Smooth muscle cell (in vitro differentiated cells): ENCODE measurements at regions not wholly inside any gene's neighbourhood (a gene's known extent, or its start where the extent isn't known, plus 50 kb on each side); places are given as distances from the start of the nearest gene placed in this dataset.
"Not testable (repeated sequence)": the region's sequence is repeated elsewhere in the genome, so short reads cannot be mapped to it uniquely, and the experiment has no call there.

Source experiments
- DNase-seq: peaks from one replicate; lab custom pipeline; 2025; ENCODE audit not compliant: unreplicated experiment; lab: John Stamatoyannopoulos, UW
- H2AFZ ChIP-seq: fragments of 200-600 bp; sonication (generic); 2 replicates; pipeline ENCODE4 v1.6.0; 2016; ENCODE audit warnings: antibody characterized with exemption, low read depth, mild to moderate bottlenecking
- H3F3A ChIP-seq: fragments of 200-600 bp; sonication (generic); 2 replicates; pipeline ENCODE4 v1.6.0; 2017; ENCODE audit warnings: antibody characterized with exemption, low read depth
- H3K27ac ChIP-seq: fragments of 200-600 bp; sonication (generic); 2 replicates; pipeline ENCODE4 v1.5.1; 2016; ENCODE audit warnings: low read depth, mild to moderate bottlenecking
- H3K27me3 ChIP-seq: fragments of 200-600 bp; sonication (generic); 2 replicates; pipeline ENCODE4 v1.6.1; 2016; ENCODE audit warnings: low read depth, mild to moderate bottlenecking
- H3K36me3 ChIP-seq: fragments of 200-600 bp; sonication (generic); 2 replicates; pipeline ENCODE4 v1.5.1; 2016; ENCODE audit warnings: low read depth
- H3K4me1 ChIP-seq: fragments of 200-600 bp; sonication (generic); 2 replicates; pipeline ENCODE4 v1.5.1; 2016; ENCODE audit warnings: low read depth
- H3K4me2 ChIP-seq: fragments of 200-600 bp; sonication (generic); 2 replicates; pipeline ENCODE4 v1.6.0; 2016; ENCODE audit warnings: mild to moderate bottlenecking
- H3K4me3 ChIP-seq: fragments of 200-600 bp; sonication (generic); 2 replicates; pipeline ENCODE4 v1.5.1; 2016; ENCODE audit warnings: mild to moderate bottlenecking
- H3K79me2 ChIP-seq: fragments of 200-600 bp; sonication (generic); 2 replicates; pipeline ENCODE4 v1.6.0; 2016; ENCODE audit warnings: low read depth, mild to moderate bottlenecking
- H3K9ac ChIP-seq: fragments of 200-600 bp; sonication (generic); 2 replicates; pipeline ENCODE4 v1.6.0; 2016; ENCODE audit warnings: low read depth
- H3K9me3 ChIP-seq: fragments of 200-600 bp; sonication (generic); replicated peaks from 2 replicates; pipeline ENCODE4 v1.5.1; 2016; ENCODE audit warnings: low read depth
- H4K20me1 ChIP-seq: fragments of 200-600 bp; sonication (generic); 2 replicates; pipeline ENCODE4 v1.6.0; 2016; ENCODE audit warnings: low read depth
- WGBS: methylation state at CpG from one replicate; pipeline ENCODE4 v1.1.7; 2016; ENCODE audit warnings: low lambda C conversion rate; 5-methylcytosine and 5-hydroxymethylcytosine counted together
- TF ChIP-seq, protein P1 (sequence below): fragments of 200-600 bp; sonication (generic); IDR thresholded peaks from 2 replicates; pipeline ENCODE4 v1.5.1; 2017; ENCODE audit warnings: borderline replicate concordance, mild to moderate bottlenecking, antibody characterized with exemption; ENCODE audit not compliant: insufficient read depth, poor library complexity, severe bottlenecking

- Histone ChIP-seq H3K27ac (no peak overlapping the region), H3F3A (no peaks in the 10 kb centered on the region), H3K36me3 (no peaks in the 10 kb centered on the region), H3K79me2 (no peaks in the 10 kb centered on the region), H3K27me3 (no peaks in the 10 kb centered on the region), H2AFZ (no peak overlapping the region), H3K4me2 (no peak overlapping the region), H3K9ac (no peak overlapping the region), H4K20me1 (no peaks in the 10 kb centered on the region), H3K4me3 (no peak overlapping the region), H3K4me1 (peaks cover 18% of the 10 kb centered on the region), H3K9me3 (no peaks in the 10 kb centered on the region)
- DNase-seq = no peak
- WGBS = 98% methylated on average over 5 of the region's 5 CpGs
- TF ChIP-seq, protein P1, sequence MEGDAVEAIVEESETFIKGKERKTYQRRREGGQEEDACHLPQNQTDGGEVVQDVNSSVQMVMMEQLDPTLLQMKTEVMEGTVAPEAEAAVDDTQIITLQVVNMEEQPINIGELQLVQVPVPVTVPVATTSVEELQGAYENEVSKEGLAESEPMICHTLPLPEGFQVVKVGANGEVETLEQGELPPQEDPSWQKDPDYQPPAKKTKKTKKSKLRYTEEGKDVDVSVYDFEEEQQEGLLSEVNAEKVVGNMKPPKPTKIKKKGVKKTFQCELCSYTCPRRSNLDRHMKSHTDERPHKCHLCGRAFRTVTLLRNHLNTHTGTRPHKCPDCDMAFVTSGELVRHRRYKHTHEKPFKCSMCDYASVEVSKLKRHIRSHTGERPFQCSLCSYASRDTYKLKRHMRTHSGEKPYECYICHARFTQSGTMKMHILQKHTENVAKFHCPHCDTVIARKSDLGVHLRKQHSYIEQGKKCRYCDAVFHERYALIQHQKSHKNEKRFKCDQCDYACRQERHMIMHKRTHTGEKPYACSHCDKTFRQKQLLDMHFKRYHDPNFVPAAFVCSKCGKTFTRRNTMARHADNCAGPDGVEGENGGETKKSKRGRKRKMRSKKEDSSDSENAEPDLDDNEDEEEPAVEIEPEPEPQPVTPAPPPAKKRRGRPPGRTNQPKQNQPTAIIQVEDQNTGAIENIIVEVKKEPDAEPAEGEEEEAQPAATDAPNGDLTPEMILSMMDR = no peak
Observed at GRCh38 chr20:51945881-51946280, 143.6 kb upstream of the SALL4 start.

DNA sequence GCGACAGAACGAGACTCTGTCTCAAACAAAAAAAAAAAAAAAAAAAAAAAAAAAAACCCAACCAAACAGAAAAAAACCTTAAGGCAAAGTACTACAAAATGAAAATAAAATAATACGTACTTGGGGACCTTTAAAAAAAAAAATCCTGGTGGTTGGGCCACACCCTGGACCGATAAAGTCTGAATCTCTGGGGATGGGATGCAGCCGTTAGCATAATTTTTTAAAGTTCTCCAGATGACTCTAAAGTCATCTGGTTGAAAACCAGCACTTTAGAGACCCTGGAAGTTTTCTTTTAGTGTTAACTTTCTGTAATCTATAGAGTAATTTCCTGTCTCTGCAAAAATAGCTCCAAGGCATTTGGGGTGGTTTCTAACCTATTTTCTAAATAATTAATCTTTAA is 142.9 kb upstream of the SALL4 start:
- TF ChIP-seq, protein P1 = no peak
- DNase-seq = no peak
- H3K9ac ChIP-seq = no peak overlapping the region
- WGBS = 63% methylated on average over 5 of the region's 5 CpGs
- H3K36me3 ChIP-seq = no peaks in the 10 kb centered on the region
- no peaks in the 10 kb centered on the region for H4K20me1 ChIP-seq
- H3K27me3 ChIP-seq = no peaks in the 10 kb centered on the region
- H2AFZ ChIP-seq = no peak overlapping the region
- H3K79me2 ChIP-seq = no peaks in the 10 kb centered on the region
- H3K9me3 ChIP-seq = no peaks in the 10 kb centered on the region
- peaks cover 18% of the 10 kb centered on the region for H3K4me1 ChIP-seq
- H3K4me2 ChIP-seq = no peak overlapping the region
- no peak overlapping the region for H3K4me3 ChIP-seq
- H3K27ac ChIP-seq = no peak overlapping the region
- H3F3A ChIP-seq = no peaks in the 10 kb centered on the region

- H3K27me3 ChIP-seq = no peaks in the 10 kb centered on the region
- no peak overlapping the region for H3K4me3 ChIP-seq
- H3K36me3 ChIP-seq = no peaks in the 10 kb centered on the region
- no peak overlapping the region for H2AFZ ChIP-seq
- no peaks in the 10 kb centered on the region for H3K79me2 ChIP-seq
- no peak for DNase-seq
- no peak overlapping the region for H3K4me2 ChIP-seq
- TF ChIP-seq, protein P1 = no peak
- H3K27ac ChIP-seq = no peak overlapping the region
- H3K9me3 ChIP-seq = no peaks in the 10 kb centered on the region
- no peaks in the 10 kb centered on the region for H3F3A ChIP-seq
- WGBS = 75% methylated on average over 5 of the region's 5 CpGs
- H3K9ac ChIP-seq = no peak overlapping the region
- H4K20me1 ChIP-seq = no peaks in the 10 kb centered on the region
- H3K4me1 ChIP-seq = peaks cover 10% of the 10 kb centered on the region
Observed at GRCh38 chr20:51943761-51944160, 141.4 kb upstream of the SALL4 start.

DNA sequence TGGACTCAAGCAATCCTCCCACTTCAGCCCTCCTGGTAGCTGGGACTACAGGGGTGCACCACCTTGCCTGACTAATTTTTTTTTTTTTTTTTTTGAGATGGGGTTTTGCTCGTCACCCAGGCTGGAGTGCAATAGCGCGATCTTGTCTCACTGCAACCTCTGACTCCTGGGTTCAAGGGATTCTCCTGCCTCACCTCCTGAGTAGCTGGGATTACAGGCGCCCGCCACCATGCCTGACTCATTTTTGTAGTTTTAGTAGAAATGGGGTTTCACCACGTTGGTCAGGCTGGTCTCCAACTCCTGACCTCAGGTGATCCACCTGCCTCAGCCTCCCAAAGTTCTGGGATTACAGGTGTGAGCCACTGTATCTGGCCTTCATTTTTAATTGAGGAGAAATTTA is 141.0 kb upstream of the SALL4 start:
- H3K4me2 ChIP-seq, H4K20me1 ChIP-seq, H3K4me1 ChIP-seq, H3K79me2 ChIP-seq, H3K36me3 ChIP-seq, H3F3A ChIP-seq, DNase-seq, H2AFZ ChIP-seq, H3K9me3 ChIP-seq, H3K4me3 ChIP-seq, H3K9ac ChIP-seq, H3K27me3 ChIP-seq, H3K27ac ChIP-seq: not testable (repeated sequence)
- 93% methylated on average over 6 of the region's 6 CpGs for WGBS
